HCT116 (cell line): ENCODE measurements at regions not wholly inside any gene's neighbourhood (a gene's known extent, or its start where the extent isn't known, plus 50 kb on each side); places are given as distances from the start of the nearest gene placed in this dataset.

Source experiments
- CEBPB ChIP-seq: IDR thresholded peaks from 2 replicates; pipeline ENCODE4 v1.6.1; 2012; ENCODE audit warnings: low read depth
- CTCF ChIP-seq, 3 experiments: fragments of 200-600 bp in 1 of 3; sonication (generic) in 1 of 3; IDR thresholded peaks in 2 of 3; conservative IDR thresholded peaks in 1 of 3; 2 replicates each; pipeline ENCODE4 v1.5.1; 2012 to 2017; ENCODE audit warnings: low read depth in 2 of 3, low read length in 2 of 3, antibody characterized with exemption in 1 of 3, borderline replicate concordance in 1 of 3, control low read depth in 1 of 3, mild to moderate bottlenecking in 1 of 3, mixed read lengths in 1 of 3, mixed run types in 1 of 3, moderate library complexity in 1 of 3; ENCODE audit not compliant: insufficient read depth in 1 of 3
- EGR1 ChIP-seq: IDR thresholded peaks from 2 replicates; pipeline ENCODE4 v1.6.1; 2012; ENCODE audit warnings: low read depth
- EZH2 ChIP-seq: fragments of 200-600 bp; sonication (generic); IDR thresholded peaks from 2 replicates; pipeline ENCODE4 v1.6.1; 2017; ENCODE audit warnings: antibody characterized with exemption, mixed run types
- EZH2phosphoT487 ChIP-seq: fragments of 200-600 bp; IDR thresholded peaks from 2 replicates; pipeline ENCODE4 v1.6.1; 2018; ENCODE audit warnings: antibody characterized with exemption, borderline replicate concordance
- POLR2A ChIP-seq: IDR thresholded peaks from 2 replicates; pipeline ENCODE4 v1.7.0; 2011; ENCODE audit warnings: borderline replicate concordance; ENCODE audit not compliant: insufficient read depth, insufficient read length; ENCODE audit errors: extremely low read depth
- POLR2AphosphoS5 ChIP-seq: IDR thresholded peaks from 2 replicates; pipeline ENCODE4 v1.6.1; 2011; ENCODE audit warnings: mild to moderate bottlenecking, low read depth, low read length, moderate library complexity
- REST ChIP-seq: IDR thresholded peaks from 2 replicates; pipeline ENCODE4 v1.6.1; 2012; ENCODE audit warnings: low read depth
- YY1 ChIP-seq: IDR thresholded peaks from 2 replicates; pipeline ENCODE4 v1.6.1; 2011; ENCODE audit warnings: low read length, low read depth, moderate library complexity, mild to moderate bottlenecking; ENCODE audit not compliant: insufficient replicate concordance; ENCODE audit errors: extremely low read depth
- ZNF274 ChIP-seq: fragments of 200-500 bp; sonication (Bioruptor generic); IDR thresholded peaks from 2 replicates; pipeline ENCODE4 v1.6.1; 2014; ENCODE audit warnings: mild to moderate bottlenecking, low read depth, low read length, inconsistent platforms

- no peak for TF ChIP-seq EZH2phosphoT487
- TF ChIP-seq POLR2AphosphoS5: no peak
- TF ChIP-seq CTCF (IDR thresholded peaks at IDR 0.05 in 2 of 3, conservative IDR thresholded peaks at IDR 0.05 in 1 of 3; ENCODE audit: borderline replicate concordance in 1 of 3, insufficient read depth in 1 of 3, low read depth in 2 of 3, low read length in 2 of 3): no peak
- no peak for TF ChIP-seq EZH2
- TF ChIP-seq EGR1: no peak
- no peak for TF ChIP-seq POLR2A
- TF ChIP-seq CEBPB: peak; percentile 48; the same call in 1 of the 2 replicates
- no peak for TF ChIP-seq ZNF274
- TF ChIP-seq REST: no peak
- no peak for TF ChIP-seq YY1
Observed at GRCh38 chr20:1813101-1813529, 82.1 kb upstream of the SIRPA start.
